T-helper 2 cell treated with Interferon-gamma antibody and Interleukin-4, amounts not matched to agents 5 μg/mL and 100 μg/mL, for 36 hours (primary cell): ENCODE measurements at regions not wholly inside any gene's neighbourhood (a gene's known extent, or its start where the extent isn't known, plus 50 kb on each side); places are given as distances from the start of the nearest gene placed in this dataset.

Experiments
- DNase-seq: peaks from one replicate; pipeline ENCODE4 v3.0.0; 2021; ENCODE audit warnings: low spot score
- H3K27ac Mint-ChIP-seq: one replicate; pipeline ENCODE4 v1.8.0; 2021; ENCODE audit warnings: mild to moderate bottlenecking, mixed read lengths
- H3K27me3 Mint-ChIP-seq: one replicate; pipeline ENCODE4 v1.8.0; 2021; ENCODE audit warnings: low read depth, mixed read lengths
- H3K36me3 Mint-ChIP-seq: one replicate; pipeline ENCODE4 v1.8.0; 2021; ENCODE audit warnings: low read depth, mixed read lengths
- H3K4me1 Mint-ChIP-seq: one replicate; pipeline ENCODE4 v1.8.0; 2021; ENCODE audit warnings: low read depth, mixed read lengths
- H3K4me3 Mint-ChIP-seq: one replicate; pipeline ENCODE4 v1.8.0; 2022; ENCODE audit warnings: mild to moderate bottlenecking, moderate library complexity, mixed read lengths
- H3K9me3 Mint-ChIP-seq: one replicate; pipeline ENCODE4 v1.8.0; 2021; ENCODE audit warnings: mixed read lengths

GRCh38 chr6:56852260-56853010 lies 102.5 kb upstream of the BEND6 start:
- H3K27me3 Mint-ChIP-seq, result peaks cover 24% of the 10 kb centered on the region
- H3K4me3 Mint-ChIP-seq, result peak overlapping the region; percentile 85
- no peak for DNase-seq
- no peaks in the 10 kb centered on the region for H3K9me3 Mint-ChIP-seq
- no peaks in the 10 kb centered on the region for H3K36me3 Mint-ChIP-seq
- H3K4me1 Mint-ChIP-seq, result peaks cover 23% of the 10 kb centered on the region
- H3K27ac Mint-ChIP-seq, result peak overlapping the region; percentile 67

- DNase-seq, result peak; percentile 58
- Mint-ChIP-seq H3K27ac (peak overlapping the region; percentile 67), H3K36me3 (no peaks in the 10 kb centered on the region), H3K27me3 (peaks cover 24% of the 10 kb centered on the region), H3K9me3 (no peaks in the 10 kb centered on the region), H3K4me3 (peak overlapping the region; percentile 85), H3K4me1 (peaks cover 23% of the 10 kb centered on the region)
Measured at GRCh38 chr6:56851541-56852259, 103.2 kb upstream of the BEND6 start.

- Mint-ChIP-seq H3K27ac (peak overlapping the region; percentile 67), H3K27me3 (peaks cover 19% of the 10 kb centered on the region), H3K4me3 (peak overlapping the region; percentile 85)
Measured at GRCh38 chr6:56851074-56851473, 103.8 kb upstream of the BEND6 start.

GRCh38 chr6:56850626-56851025 lies 104.3 kb upstream of the BEND6 start:
- Mint-ChIP-seq H3K27ac (no peak overlapping the region), H3K9me3 (no peaks in the 10 kb centered on the region), H3K27me3 (peaks cover 15% of the 10 kb centered on the region), H3K4me3 (peak overlapping the region; percentile 85), H3K36me3 (no peaks in the 10 kb centered on the region), H3K4me1 (peaks cover 23% of the 10 kb centered on the region)
- no peak for DNase-seq

More at GRCh38 chr6:56851074-56851473, 103.8 kb upstream of the BEND6 start:
- no peaks in the 10 kb centered on the region for H3K9me3 Mint-ChIP-seq
- DNase-seq, result no peak
- H3K4me1 Mint-ChIP-seq, result peaks cover 23% of the 10 kb centered on the region
- no peaks in the 10 kb centered on the region for H3K36me3 Mint-ChIP-seq

- no peaks in the 10 kb centered on the region for H3K9me3 Mint-ChIP-seq
- H3K36me3 Mint-ChIP-seq, result no peaks in the 10 kb centered on the region
- no peak overlapping the region for H3K27ac Mint-ChIP-seq
- H3K4me3 Mint-ChIP-seq, result no peak overlapping the region
- DNase-seq, result no peak
- peaks cover 21% of the 10 kb centered on the region for H3K27me3 Mint-ChIP-seq
- H3K4me1 Mint-ChIP-seq, result peaks cover 23% of the 10 kb centered on the region
Measured at GRCh38 chr6:56849896-56850295, 105.0 kb upstream of the BEND6 start.

GRCh38 chr6:56848105-56848504 lies 106.8 kb upstream of the BEND6 start:
- Mint-ChIP-seq H3K36me3 (no peaks in the 10 kb centered on the region), H3K27me3 (peaks cover 21% of the 10 kb centered on the region), H3K9me3 (no peaks in the 10 kb centered on the region), H3K4me3 (no peak overlapping the region), H3K27ac (no peak overlapping the region), H3K4me1 (peaks cover 25% of the 10 kb centered on the region)
- no peak for DNase-seq

- no peak overlapping the region for H3K4me3 Mint-ChIP-seq
- H3K27me3 Mint-ChIP-seq, result peaks cover 42% of the 10 kb centered on the region
- no peak overlapping the region for H3K27ac Mint-ChIP-seq
- no peak for DNase-seq
- H3K9me3 Mint-ChIP-seq, result no peaks in the 10 kb centered on the region
- H3K4me1 Mint-ChIP-seq, result peaks cover 9% of the 10 kb centered on the region
- no peaks in the 10 kb centered on the region for H3K36me3 Mint-ChIP-seq
Measured at GRCh38 chr6:56845032-56845431, 109.9 kb upstream of the BEND6 start.

- DNase-seq, result peak; percentile 65
- Mint-ChIP-seq H3K27me3 (peaks cover 48% of the 10 kb centered on the region), H3K36me3 (no peaks in the 10 kb centered on the region), H3K9me3 (no peaks in the 10 kb centered on the region), H3K4me1 (peaks cover 6% of the 10 kb centered on the region), H3K27ac (no peak overlapping the region), H3K4me3 (peak overlapping the region; percentile 71)
Measured at GRCh38 chr6:56843476-56844349, 111.2 kb upstream of the BEND6 start.

- Mint-ChIP-seq H3K27ac (peak overlapping the region; percentile 52), H3K4me1 (peaks cover 6% of the 10 kb centered on the region), H3K36me3 (no peaks in the 10 kb centered on the region), H3K4me3 (peak overlapping the region; percentile 88), H3K27me3 (peaks cover 55% of the 10 kb centered on the region), H3K9me3 (no peaks in the 10 kb centered on the region)
- no peak for DNase-seq
Measured at GRCh38 chr6:56842686-56843475, 112.0 kb upstream of the BEND6 start.

- no peak for DNase-seq
- peaks cover 57% of the 10 kb centered on the region for H3K27me3 Mint-ChIP-seq
- no peak overlapping the region for H3K27ac Mint-ChIP-seq
- peaks cover 6% of the 10 kb centered on the region for H3K4me1 Mint-ChIP-seq
- no peaks in the 10 kb centered on the region for H3K36me3 Mint-ChIP-seq
- no peak overlapping the region for H3K4me3 Mint-ChIP-seq
- H3K9me3 Mint-ChIP-seq, result no peaks in the 10 kb centered on the region
Measured at GRCh38 chr6:56841751-56842150, 113.2 kb upstream of the BEND6 start.

- H3K27me3 Mint-ChIP-seq, result peaks cover 57% of the 10 kb centered on the region
- no peaks in the 10 kb centered on the region for H3K9me3 Mint-ChIP-seq
- no peak for DNase-seq
- H3K27ac Mint-ChIP-seq, result no peak overlapping the region
- H3K4me1 Mint-ChIP-seq, result peaks cover 6% of the 10 kb centered on the region
- H3K36me3 Mint-ChIP-seq, result no peaks in the 10 kb centered on the region
- no peak overlapping the region for H3K4me3 Mint-ChIP-seq
Measured at GRCh38 chr6:56841381-56841749, 113.5 kb upstream of the BEND6 start.

GRCh38 chr6:56840467-56841380 lies 114.2 kb upstream of the BEND6 start:
- no peaks in the 10 kb centered on the region for H3K9me3 Mint-ChIP-seq
- H3K4me3 Mint-ChIP-seq, result no peak overlapping the region
- no peaks in the 10 kb centered on the region for H3K36me3 Mint-ChIP-seq
- H3K4me1 Mint-ChIP-seq, result peaks cover 6% of the 10 kb centered on the region
- peaks cover 57% of the 10 kb centered on the region for H3K27me3 Mint-ChIP-seq
- no peak overlapping the region for H3K27ac Mint-ChIP-seq
- DNase-seq, result no peak
